ENCODE measurements at regions not wholly inside any gene's neighbourhood (a gene's known extent, or its start where the extent isn't known, plus 50 kb on each side); places are given as distances from the start of the nearest gene placed in this dataset. TPM values are rescaled to one million over a fixed set of nuclear protein-coding genes. Genes with fewer than 3 reads are reported as not detected.

Small RNA genes in the stretch of these regions (microRNA-seq; reads per million reads assigned to microRNA genes)
- not detected for gene MIR548I2
